GM12864 (cell line): ENCODE measurements at regions not wholly inside any gene's neighbourhood (a gene's known extent, or its start where the extent isn't known, plus 50 kb on each side); places are given as distances from the start of the nearest gene placed in this dataset.

Experiments used
- DNase-seq: peaks from one replicate; pipeline ENCODE4 v3.0.0-alpha.2; 2011; ENCODE audit warnings: low read depth
- H3K4me3 ChIP-seq: 2 replicates; pipeline ENCODE4 v1.5.1; 2011; ENCODE audit warnings: mild to moderate bottlenecking, low read depth, low read length, control low read depth
- TF ChIP-seq, protein P1 (sequence below): IDR thresholded peaks from 2 replicates; pipeline ENCODE4 v1.5.1; 2011; ENCODE audit warnings: low read depth, mild to moderate bottlenecking, moderate library complexity, low read length, control low read depth, inconsistent platforms; ENCODE audit errors: missing control alignments

DNA sequence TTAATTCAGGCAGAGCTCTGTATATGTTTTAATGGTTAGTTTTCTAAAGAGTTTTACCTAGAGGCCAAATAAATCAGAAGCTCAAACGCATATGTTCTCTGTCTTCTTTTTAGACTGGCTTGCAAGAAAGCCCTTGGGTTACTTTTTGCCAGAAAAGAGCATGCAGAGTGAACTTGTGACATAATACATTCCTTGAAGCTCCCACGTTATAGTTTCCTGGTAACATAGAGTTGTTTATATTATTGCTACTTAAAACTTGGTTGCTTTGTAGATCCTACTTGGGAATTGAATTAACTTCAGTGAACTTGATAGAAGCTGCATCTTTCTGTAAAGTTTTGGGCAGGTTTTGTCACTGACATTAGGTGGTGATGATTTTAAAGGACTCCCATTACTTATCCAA, 102.9 kb downstream of the C9orf152 start:
- TF ChIP-seq, protein P1, sequence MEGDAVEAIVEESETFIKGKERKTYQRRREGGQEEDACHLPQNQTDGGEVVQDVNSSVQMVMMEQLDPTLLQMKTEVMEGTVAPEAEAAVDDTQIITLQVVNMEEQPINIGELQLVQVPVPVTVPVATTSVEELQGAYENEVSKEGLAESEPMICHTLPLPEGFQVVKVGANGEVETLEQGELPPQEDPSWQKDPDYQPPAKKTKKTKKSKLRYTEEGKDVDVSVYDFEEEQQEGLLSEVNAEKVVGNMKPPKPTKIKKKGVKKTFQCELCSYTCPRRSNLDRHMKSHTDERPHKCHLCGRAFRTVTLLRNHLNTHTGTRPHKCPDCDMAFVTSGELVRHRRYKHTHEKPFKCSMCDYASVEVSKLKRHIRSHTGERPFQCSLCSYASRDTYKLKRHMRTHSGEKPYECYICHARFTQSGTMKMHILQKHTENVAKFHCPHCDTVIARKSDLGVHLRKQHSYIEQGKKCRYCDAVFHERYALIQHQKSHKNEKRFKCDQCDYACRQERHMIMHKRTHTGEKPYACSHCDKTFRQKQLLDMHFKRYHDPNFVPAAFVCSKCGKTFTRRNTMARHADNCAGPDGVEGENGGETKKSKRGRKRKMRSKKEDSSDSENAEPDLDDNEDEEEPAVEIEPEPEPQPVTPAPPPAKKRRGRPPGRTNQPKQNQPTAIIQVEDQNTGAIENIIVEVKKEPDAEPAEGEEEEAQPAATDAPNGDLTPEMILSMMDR, result no peak
- DNase-seq, result no peak
- H3K4me3 ChIP-seq, result no peak overlapping the region

DNA sequence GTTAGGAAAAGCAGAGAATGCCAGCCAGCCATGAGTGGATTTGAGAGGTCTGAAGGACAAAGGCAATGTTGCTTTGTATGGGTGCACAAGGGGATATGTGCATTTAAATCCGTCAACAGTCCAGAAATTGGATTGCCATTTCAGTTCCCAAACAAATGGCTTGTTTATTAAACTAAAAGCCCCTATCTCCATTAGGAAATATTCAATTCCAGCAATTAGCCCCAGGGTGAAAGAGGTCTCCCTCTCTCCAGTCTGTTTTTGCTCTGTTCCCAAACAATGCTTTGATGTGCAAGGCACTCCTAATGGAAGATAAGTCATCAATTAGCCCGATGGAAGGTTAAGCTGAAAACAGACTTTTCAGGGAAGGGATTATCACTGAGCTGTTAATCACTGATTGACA, 101.3 kb downstream of the C9orf152 start:
- no peak for DNase-seq
- TF ChIP-seq, protein P1, result no peak
- H3K4me3 ChIP-seq, result no peak overlapping the region

DNA sequence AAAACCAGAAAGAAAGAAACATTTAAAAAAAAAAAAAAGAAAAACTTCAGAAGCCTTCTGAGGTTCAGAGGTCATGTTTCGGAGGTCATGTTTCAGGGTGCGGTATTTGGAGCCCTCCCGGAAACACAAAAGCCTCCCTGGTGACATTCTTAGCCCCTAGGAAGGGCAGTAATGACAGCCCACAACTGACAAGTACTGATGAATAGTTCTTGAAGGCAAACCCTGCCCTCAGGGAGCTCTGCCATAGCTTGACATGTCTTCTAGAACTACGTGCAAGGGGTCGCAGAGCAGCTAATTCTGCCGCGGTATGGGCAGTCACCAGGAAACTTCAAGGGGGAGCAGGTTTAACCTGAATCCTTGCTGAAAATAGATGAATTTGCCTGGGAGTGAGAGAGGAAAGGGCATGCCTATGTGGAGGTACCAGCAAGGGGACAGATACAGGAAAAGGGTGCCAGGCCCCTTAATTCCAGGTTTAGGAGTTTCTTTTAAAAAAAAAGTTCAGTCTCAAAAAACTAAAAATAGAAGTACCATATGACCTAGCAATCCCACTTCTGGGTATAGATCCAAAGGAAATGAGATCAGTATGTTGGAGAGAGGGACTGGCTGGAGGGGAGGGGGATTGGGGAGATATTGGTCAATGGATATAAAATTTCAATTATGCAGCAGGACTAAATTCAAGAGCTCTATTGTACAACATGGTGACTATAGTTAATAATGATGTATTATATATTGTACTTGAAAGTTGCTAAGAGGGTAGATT, 98.4 kb downstream of the C9orf152 start:
- TF ChIP-seq, protein P1, result no peak
- DNase-seq, result no peak
- H3K4me3 ChIP-seq, result no peak overlapping the region

DNA sequence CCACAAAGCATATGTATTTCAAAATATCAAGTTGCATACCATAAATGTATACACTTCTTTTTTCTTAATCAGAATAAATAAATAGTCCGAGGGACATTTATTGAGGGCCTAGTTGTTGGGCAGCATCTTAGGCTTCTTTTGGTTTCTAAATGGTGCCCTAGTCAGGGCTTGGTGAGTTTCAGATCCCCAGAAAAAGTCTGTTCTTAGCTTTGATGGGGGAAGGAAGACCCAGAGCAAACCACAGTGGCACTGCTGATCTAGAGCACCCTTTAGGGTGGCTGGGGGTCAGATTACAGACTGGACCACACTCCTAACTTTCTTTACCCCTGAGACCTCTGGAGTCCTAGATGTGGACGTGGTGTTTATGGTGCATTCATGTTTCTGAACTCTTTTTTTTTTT, 97.8 kb downstream of the C9orf152 start:
- no peak overlapping the region for H3K4me3 ChIP-seq
- TF ChIP-seq, protein P1, result no peak
- DNase-seq, result no peak

DNA sequence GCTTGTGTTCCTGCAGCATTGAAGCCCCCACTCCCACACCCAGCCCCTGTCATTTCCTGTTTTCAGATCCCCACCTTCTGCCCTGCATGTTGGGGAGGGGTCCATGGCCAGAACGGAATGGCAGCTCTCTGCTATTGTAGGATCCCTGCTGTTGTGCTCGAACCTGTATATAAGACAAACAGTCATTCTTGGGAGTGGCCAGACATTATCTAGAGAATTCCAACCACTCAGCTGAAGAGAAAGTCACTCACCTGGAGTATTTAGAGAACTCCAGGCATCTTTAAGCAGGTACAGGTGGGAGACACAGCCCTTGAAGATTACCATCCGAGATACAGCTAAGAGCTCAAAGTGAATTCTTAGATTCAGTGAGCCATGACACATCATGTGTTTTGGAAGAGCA, 96.1 kb downstream of the C9orf152 start:
- H3K4me3 ChIP-seq, result no peak overlapping the region
- no peak for DNase-seq
- TF ChIP-seq, protein P1, result no peak

DNA sequence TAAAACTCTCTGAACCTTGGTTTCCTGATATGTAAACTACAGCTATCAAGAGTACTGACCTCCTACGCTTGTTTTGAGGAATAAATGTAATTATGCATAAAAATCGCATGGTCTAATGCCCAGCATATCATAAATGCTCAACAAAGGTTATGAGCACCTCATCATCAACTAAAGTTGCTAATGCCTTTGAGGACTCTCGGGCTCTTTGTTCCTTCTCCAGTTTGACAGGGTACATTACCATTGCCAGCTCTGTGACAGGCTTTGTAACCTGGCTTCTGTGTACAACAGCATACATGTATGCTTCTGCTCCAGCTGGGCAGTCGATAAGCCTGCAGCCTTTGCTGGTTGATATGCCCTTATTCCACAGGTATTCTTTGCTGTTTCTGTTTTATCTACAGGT, 95.2 kb downstream of the C9orf152 start:
- TF ChIP-seq, protein P1, result no peak

More for the DNA sequence above, 95.2 kb downstream of the C9orf152 start:
- H3K4me3 ChIP-seq, result no peak overlapping the region
- DNase-seq, result no peak
